Fibroblast of lung (primary cell): ENCODE measurements at regions not wholly inside any gene's neighbourhood (a gene's known extent, or its start where the extent isn't known, plus 50 kb on each side); places are given as distances from the start of the nearest gene placed in this dataset.

Experiments used
- DNase-seq, 2 donors: peaks; one replicate each; pipeline versions ENCODE4 v3.0.0 to v3.0.0-alpha.2; 2010; ENCODE audit warnings: low read depth in 2 of 2
- H2AFZ ChIP-seq: 2 replicates; pipeline ENCODE4 v1.5.1; 2012; ENCODE audit warnings: low read length, control low read depth, inconsistent platforms
- H3K27ac ChIP-seq: 2 replicates; pipeline ENCODE4 v1.5.1; 2011; ENCODE audit warnings: low read length, control low read depth; ENCODE audit not compliant: insufficient read depth
- H3K27me3 ChIP-seq: 2 replicates; pipeline ENCODE4 v1.5.1; 2011; ENCODE audit warnings: mild to moderate bottlenecking, low read length; ENCODE audit not compliant: control insufficient read depth, insufficient read depth
- H3K36me3 ChIP-seq: 2 replicates; pipeline ENCODE4 v1.5.1; 2011; ENCODE audit warnings: low read length; ENCODE audit not compliant: control insufficient read depth, insufficient read depth
- H3K4me1 ChIP-seq: 2 replicates; pipeline ENCODE4 v1.5.1; 2011; ENCODE audit warnings: low read length; ENCODE audit not compliant: control insufficient read depth, insufficient read depth; ENCODE audit errors: extremely low read depth
- H3K4me2 ChIP-seq: 2 replicates; pipeline ENCODE4 v1.5.1; 2011; ENCODE audit warnings: low read length, control low read depth; ENCODE audit not compliant: insufficient read depth; ENCODE audit errors: extremely low read depth
- H3K4me3 ChIP-seq, 4 experiments: fragments of 200-600 bp in 1 of 4; sonication (generic) in 1 of 4; replicated peaks in 1 of 4; 2 replicates each; pipeline ENCODE4 v1.5.1; 2011 to 2016; ENCODE audit warnings: low read length in 4 of 4, low read depth in 3 of 4, mild to moderate bottlenecking in 3 of 4, control low read depth in 2 of 4, inconsistent platforms in 1 of 4, mixed read lengths in 1 of 4; ENCODE audit not compliant: insufficient read depth in 1 of 4; ENCODE audit errors: control extremely low read depth in 1 of 4
- H3K79me2 ChIP-seq: 2 replicates; pipeline ENCODE4 v1.5.1; 2012; ENCODE audit warnings: mild to moderate bottlenecking, low read length, inconsistent platforms; ENCODE audit not compliant: control insufficient read depth, insufficient read depth
- H3K9ac ChIP-seq: 2 replicates; pipeline ENCODE4 v1.5.1; 2011; ENCODE audit warnings: mild to moderate bottlenecking, low read length, control low read depth; ENCODE audit not compliant: insufficient read depth
- H3K9me3 ChIP-seq: 2 replicates; pipeline ENCODE4 v1.5.1; 2012; ENCODE audit warnings: low read depth, low read length; ENCODE audit not compliant: control insufficient read depth, insufficient read depth
- H4K20me1 ChIP-seq: 2 replicates; pipeline ENCODE4 v1.5.1; 2011; ENCODE audit warnings: low read length; ENCODE audit not compliant: control insufficient read depth, insufficient read depth; ENCODE audit errors: extremely low read depth
- EZH2 ChIP-seq: IDR thresholded peaks from 2 replicates; pipeline ENCODE4 v1.5.1; 2012; ENCODE audit warnings: low read length, control low read depth, mild to moderate bottlenecking; ENCODE audit errors: missing control alignments
- TF ChIP-seq, protein P1 (sequence below), 2 donors: IDR thresholded peaks in 1 of 2; conservative IDR thresholded peaks in 1 of 2; 1 replicate in 1 of 2; 2 replicates in 1 of 2; pipeline ENCODE4 v1.5.1; 2011 to 2012; ENCODE audit warnings: low read length in 2 of 2, control low read depth in 1 of 2, inconsistent platforms in 1 of 2, low read depth in 1 of 2, mild to moderate bottlenecking in 1 of 2

- Histone ChIP-seq H3K27me3 (no peaks in the 10 kb centered on the region), H3K27ac (no peak overlapping the region), H3K79me2 (no peaks in the 10 kb centered on the region), H4K20me1 (no peaks in the 10 kb centered on the region), H3K4me2 (no peak overlapping the region), H3K9ac (no peak overlapping the region), H3K4me1 (no peaks in the 10 kb centered on the region), H3K4me3 (no peak overlapping the region), H3K36me3 (no peaks in the 10 kb centered on the region), H3K9me3 (no peaks in the 10 kb centered on the region), H2AFZ (no peak overlapping the region)
- DNase-seq, result no peak
- TF ChIP-seq EZH2, result no peak
- TF ChIP-seq, protein P1, sequence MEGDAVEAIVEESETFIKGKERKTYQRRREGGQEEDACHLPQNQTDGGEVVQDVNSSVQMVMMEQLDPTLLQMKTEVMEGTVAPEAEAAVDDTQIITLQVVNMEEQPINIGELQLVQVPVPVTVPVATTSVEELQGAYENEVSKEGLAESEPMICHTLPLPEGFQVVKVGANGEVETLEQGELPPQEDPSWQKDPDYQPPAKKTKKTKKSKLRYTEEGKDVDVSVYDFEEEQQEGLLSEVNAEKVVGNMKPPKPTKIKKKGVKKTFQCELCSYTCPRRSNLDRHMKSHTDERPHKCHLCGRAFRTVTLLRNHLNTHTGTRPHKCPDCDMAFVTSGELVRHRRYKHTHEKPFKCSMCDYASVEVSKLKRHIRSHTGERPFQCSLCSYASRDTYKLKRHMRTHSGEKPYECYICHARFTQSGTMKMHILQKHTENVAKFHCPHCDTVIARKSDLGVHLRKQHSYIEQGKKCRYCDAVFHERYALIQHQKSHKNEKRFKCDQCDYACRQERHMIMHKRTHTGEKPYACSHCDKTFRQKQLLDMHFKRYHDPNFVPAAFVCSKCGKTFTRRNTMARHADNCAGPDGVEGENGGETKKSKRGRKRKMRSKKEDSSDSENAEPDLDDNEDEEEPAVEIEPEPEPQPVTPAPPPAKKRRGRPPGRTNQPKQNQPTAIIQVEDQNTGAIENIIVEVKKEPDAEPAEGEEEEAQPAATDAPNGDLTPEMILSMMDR (conservative IDR thresholded peaks at IDR 0.05 in 1 of 2, IDR thresholded peaks at IDR 0.05 in 1 of 2; ENCODE audit: low read depth in 1 of 2, low read length in 2 of 2), result no peak
These were observed 610.7 kb upstream of the ADGRL3 start for GRCh38 chr4:60589425-60589824.

DNA sequence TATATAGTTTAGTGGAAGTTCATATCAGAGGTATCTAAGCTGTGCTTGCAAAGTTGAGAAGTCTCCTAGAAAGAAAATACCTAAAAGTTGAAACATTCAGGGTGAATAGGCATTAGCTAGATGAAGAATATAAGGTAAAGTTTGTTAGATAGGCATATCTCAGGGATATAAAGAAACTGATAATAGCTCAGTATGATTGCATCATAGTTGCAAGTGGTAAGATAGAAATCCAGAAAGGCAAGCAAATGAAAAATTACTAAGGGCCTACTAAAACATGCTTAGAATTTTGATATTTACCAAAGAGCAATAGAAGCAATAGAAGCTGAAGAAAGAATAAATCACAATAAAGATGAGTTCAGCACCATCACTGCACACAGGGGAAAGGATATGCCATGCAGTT is 610.0 kb upstream of the ADGRL3 start:
- Histone ChIP-seq H4K20me1 (no peaks in the 10 kb centered on the region), H3K4me2 (no peak overlapping the region), H3K4me3 (no peak overlapping the region), H2AFZ (no peak overlapping the region), H3K9ac (no peak overlapping the region), H3K9me3 (no peaks in the 10 kb centered on the region), H3K27ac (no peak overlapping the region), H3K36me3 (no peaks in the 10 kb centered on the region), H3K27me3 (no peaks in the 10 kb centered on the region), H3K79me2 (no peaks in the 10 kb centered on the region), H3K4me1 (no peaks in the 10 kb centered on the region)
- DNase-seq, result no peak
- TF ChIP-seq, protein P1 (conservative IDR thresholded peaks at IDR 0.05 in 1 of 2, IDR thresholded peaks at IDR 0.05 in 1 of 2; ENCODE audit: low read depth in 1 of 2, low read length in 2 of 2), result no peak
- no peak for TF ChIP-seq EZH2

GRCh38 chr4:60605646-60606354 is 594.3 kb upstream of the ADGRL3 start:
- Histone ChIP-seq H3K36me3 (no peaks in the 10 kb centered on the region), H3K9me3 (no peaks in the 10 kb centered on the region), H3K4me3 (no peak overlapping the region), H4K20me1 (no peaks in the 10 kb centered on the region), H3K9ac (no peak overlapping the region), H3K4me2 (no peak overlapping the region), H3K79me2 (no peaks in the 10 kb centered on the region), H3K4me1 (no peaks in the 10 kb centered on the region), H3K27me3 (no peaks in the 10 kb centered on the region), H3K27ac (no peak overlapping the region), H2AFZ (no peak overlapping the region)
- TF ChIP-seq EZH2, result no peak
- TF ChIP-seq, protein P1 (conservative IDR thresholded peaks at IDR 0.05 in 1 of 2, IDR thresholded peaks at IDR 0.05 in 1 of 2; ENCODE audit: low read depth in 1 of 2, low read length in 2 of 2), result no peak
- DNase-seq, result peak; percentile 44 to 65
